ENCODE measurements at regions not wholly inside any gene's neighbourhood (a gene's known extent, or its start where the extent isn't known, plus 50 kb on each side); places are given as distances from the start of the nearest gene placed in this dataset.
A peak's percentile ranks its signal among the peaks of the same experiment; 100 is the strongest.

DNA sequence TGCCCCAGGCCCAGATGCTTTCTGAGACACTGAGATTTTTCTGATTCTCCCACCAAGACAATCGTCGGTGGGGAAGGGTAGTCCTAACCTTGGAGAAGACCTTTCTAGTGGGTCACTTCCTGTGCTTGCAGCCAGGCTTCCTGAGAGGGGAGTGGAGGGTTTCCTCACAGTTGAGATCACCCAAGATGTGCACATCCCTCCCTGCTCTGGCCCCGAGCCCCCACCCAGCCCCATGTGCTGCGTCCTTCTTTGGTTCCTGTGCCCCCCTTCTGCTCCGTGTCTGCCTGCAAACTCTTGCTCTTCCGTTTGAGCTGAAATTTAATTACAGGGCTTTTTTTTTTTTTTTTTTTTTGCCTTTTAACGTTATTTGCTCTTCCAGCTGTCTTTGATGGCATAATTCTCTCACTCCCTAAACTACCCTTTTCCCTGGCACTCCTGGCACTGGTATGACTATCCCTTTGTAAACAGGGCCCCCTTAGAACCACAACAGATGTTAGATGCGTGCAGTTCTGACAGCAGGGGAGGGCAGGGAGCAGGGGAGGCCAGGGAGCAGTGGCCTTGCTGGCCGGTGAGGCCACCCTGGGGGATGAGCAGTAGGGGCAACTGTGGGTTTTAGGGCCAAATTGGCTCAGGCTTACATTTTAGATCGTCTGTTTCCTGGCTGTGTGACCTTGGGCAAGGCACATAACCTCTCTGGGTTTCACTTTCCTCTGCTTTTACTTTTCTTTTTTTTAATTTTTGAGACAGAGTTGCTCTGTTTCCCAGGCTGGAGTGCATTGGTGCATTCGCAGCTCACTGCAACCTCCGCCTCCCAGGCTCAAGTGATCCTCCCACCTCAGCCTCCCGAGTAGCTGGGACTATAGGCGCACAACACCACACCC, 144.5 kb downstream of the PHETA1 start:
- TF ChIP-seq CREB5 (CRISPR knock-in tag; IDR thresholded peaks at IDR 0.05; ENCODE audit: low read depth) (no peak), ESRRG (CRISPR knock-in tag; IDR thresholded peaks at IDR 0.05) (no peak), TCF4 (CRISPR knock-in tag; IDR thresholded peaks at IDR 0.05; ENCODE audit: borderline replicate concordance) (peak; percentile 30; the same call in 1 of the 2 replicates)
- ATAC-seq: peak; percentile 35; the same call in 1 of the 3 replicates

- no peak for TF ChIP-seq RARB (CRISPR knock-in tag; IDR thresholded peaks at IDR 0.05)
- no peak for TF ChIP-seq ZNF8 (CRISPR knock-in tag; IDR thresholded peaks at IDR 0.05)
- TF ChIP-seq ISL1 (CRISPR knock-in tag; IDR thresholded peaks at IDR 0.05): no peak
- TF ChIP-seq SNAI2 (CRISPR knock-in tag; IDR thresholded peaks at IDR 0.05): no peak
- TF ChIP-seq GLIS3 (CRISPR knock-in tag; IDR thresholded peaks at IDR 0.05): no peak
- TF ChIP-seq ARNTL (CRISPR knock-in tag; IDR thresholded peaks at IDR 0.05; ENCODE audit: borderline replicate concordance, low read depth): no peak
- TF ChIP-seq, protein P1, sequence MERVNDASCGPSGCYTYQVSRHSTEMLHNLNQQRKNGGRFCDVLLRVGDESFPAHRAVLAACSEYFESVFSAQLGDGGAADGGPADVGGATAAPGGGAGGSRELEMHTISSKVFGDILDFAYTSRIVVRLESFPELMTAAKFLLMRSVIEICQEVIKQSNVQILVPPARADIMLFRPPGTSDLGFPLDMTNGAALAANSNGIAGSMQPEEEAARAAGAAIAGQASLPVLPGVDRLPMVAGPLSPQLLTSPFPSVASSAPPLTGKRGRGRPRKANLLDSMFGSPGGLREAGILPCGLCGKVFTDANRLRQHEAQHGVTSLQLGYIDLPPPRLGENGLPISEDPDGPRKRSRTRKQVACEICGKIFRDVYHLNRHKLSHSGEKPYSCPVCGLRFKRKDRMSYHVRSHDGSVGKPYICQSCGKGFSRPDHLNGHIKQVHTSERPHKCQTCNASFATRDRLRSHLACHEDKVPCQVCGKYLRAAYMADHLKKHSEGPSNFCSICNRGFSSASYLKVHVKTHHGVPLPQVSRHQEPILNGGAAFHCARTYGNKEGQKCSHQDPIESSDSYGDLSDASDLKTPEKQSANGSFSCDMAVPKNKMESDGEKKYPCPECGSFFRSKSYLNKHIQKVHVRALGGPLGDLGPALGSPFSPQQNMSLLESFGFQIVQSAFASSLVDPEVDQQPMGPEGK (CRISPR knock-in tag; IDR thresholded peaks at IDR 0.05; ENCODE audit: borderline replicate concordance): no peak
- no peak for TF ChIP-seq ZC3H10 (CRISPR knock-in tag; IDR thresholded peaks at IDR 0.05)
- ATAC-seq: no peak
Measured at GRCh38 chr12:111222523-111222922, 146.4 kb downstream of the PHETA1 start.

GRCh38 chr12:111222027-111222414, 146.9 kb downstream of the PHETA1 start:
- no peak for TF ChIP-seq SNAI2 (CRISPR knock-in tag; IDR thresholded peaks at IDR 0.05)
- TF ChIP-seq GLIS3 (CRISPR knock-in tag; IDR thresholded peaks at IDR 0.05): no peak
- no peak for TF ChIP-seq ZNF8 (CRISPR knock-in tag; IDR thresholded peaks at IDR 0.05)
- TF ChIP-seq ARNTL (CRISPR knock-in tag; IDR thresholded peaks at IDR 0.05; ENCODE audit: borderline replicate concordance, low read depth): no peak
- TF ChIP-seq TOX (CRISPR knock-in tag; IDR thresholded peaks at IDR 0.05; ENCODE audit: borderline replicate concordance): no peak
- no peak for TF ChIP-seq PPARA (CRISPR knock-in tag; IDR thresholded peaks at IDR 0.05; ENCODE audit: borderline replicate concordance)
- TF ChIP-seq ZNF565 (CRISPR knock-in tag; conservative IDR thresholded peaks at IDR 0.05; ENCODE audit: low read depth): no peak
- no peak for TF ChIP-seq ZFP3 (CRISPR knock-in tag; IDR thresholded peaks at IDR 0.05)
- no peak for TF ChIP-seq TCF4 (CRISPR knock-in tag; IDR thresholded peaks at IDR 0.05; ENCODE audit: borderline replicate concordance)
- no peak for TF ChIP-seq RARB (CRISPR knock-in tag; IDR thresholded peaks at IDR 0.05)
- no peak for TF ChIP-seq CREB5 (CRISPR knock-in tag; IDR thresholded peaks at IDR 0.05; ENCODE audit: low read depth)
- ATAC-seq: no peak

DNA sequence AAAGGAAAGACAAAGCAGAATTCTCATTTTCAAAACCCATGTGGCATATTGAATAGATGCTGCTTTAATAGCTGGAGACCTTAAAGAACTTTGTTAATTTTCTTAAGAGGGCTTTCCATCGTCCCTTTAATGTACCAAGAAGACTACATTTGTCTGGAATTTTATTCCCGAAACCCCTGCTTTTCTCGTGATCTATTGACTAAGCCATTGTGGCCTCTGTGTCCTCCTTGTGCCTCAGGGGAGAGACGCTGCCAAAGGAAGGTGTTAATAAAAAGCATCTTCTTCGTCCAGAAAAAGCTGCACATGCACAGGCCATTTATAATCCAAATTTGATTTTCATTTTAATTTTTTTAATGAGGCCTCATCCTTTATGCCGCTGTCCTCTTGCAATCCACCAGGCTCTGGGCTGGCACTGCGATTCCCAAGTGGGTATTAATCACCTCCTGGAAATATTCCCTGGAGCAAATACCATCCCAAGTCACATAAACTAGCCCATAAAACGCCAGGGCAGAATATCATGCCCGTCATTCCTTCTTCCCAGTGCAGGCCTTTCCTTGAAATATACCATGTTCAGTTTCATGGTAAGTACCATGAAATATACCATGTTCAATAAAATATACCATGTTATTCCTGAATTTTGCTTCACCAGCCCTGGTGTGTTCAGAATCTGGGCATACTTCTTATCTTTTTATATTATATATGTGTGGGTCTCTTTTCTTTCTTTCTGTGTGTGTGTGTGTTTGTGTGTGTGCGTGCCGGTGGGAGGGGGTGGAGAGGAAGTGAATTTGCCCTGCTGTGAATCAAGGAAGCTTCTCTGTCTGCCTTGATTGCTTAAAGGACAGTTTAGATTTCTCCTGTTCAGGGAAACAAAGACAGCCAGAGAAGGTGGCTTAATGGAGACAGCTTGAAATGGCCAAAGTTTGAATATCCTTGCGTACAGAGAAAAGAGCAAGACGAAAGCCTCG, 147.6 kb downstream of the PHETA1 start:
- no peak for ATAC-seq
- TF ChIP-seq TSHZ2 (CRISPR knock-in tag; IDR thresholded peaks at IDR 0.05) (no peak), ZNF565 (CRISPR knock-in tag; conservative IDR thresholded peaks at IDR 0.05; ENCODE audit: low read depth) (no peak), ARNTL (CRISPR knock-in tag; IDR thresholded peaks at IDR 0.05; ENCODE audit: borderline replicate concordance, low read depth) (no peak), GLIS3 (CRISPR knock-in tag; IDR thresholded peaks at IDR 0.05) (no peak), TOX (CRISPR knock-in tag; IDR thresholded peaks at IDR 0.05; ENCODE audit: borderline replicate concordance) (no peak), RARB (CRISPR knock-in tag; IDR thresholded peaks at IDR 0.05) (no peak), OSR1 (CRISPR knock-in tag; IDR thresholded peaks at IDR 0.05) (no peak), ZFP30 (CRISPR knock-in tag; IDR thresholded peaks at IDR 0.05) (no peak), ZFP3 (CRISPR knock-in tag; IDR thresholded peaks at IDR 0.05) (no peak), ESRRG (CRISPR knock-in tag; IDR thresholded peaks at IDR 0.05) (no peak), PPARA (CRISPR knock-in tag; IDR thresholded peaks at IDR 0.05; ENCODE audit: borderline replicate concordance) (no peak), BACH2 (CRISPR knock-in tag; IDR thresholded peaks at IDR 0.05; ENCODE audit: borderline replicate concordance) (no peak), ZNF70 (CRISPR knock-in tag; IDR thresholded peaks at IDR 0.05) (no peak), ISL1 (CRISPR knock-in tag; IDR thresholded peaks at IDR 0.05) (no peak), CSDC2 (CRISPR knock-in tag; IDR thresholded peaks at IDR 0.05) (no peak)
- TF ChIP-seq, protein P1 (CRISPR knock-in tag; IDR thresholded peaks at IDR 0.05; ENCODE audit: borderline replicate concordance): no peak
